Uterus (tissue), 3 donors: ENCODE measurements at regions not wholly inside any gene's neighbourhood (a gene's known extent, or its start where the extent isn't known, plus 50 kb on each side); places are given as distances from the start of the nearest gene placed in this dataset.

ENCODE experiments used
- DNase-seq, 2 donors: peaks; one replicate each; pipeline ENCODE4 v3.0.0-alpha.2; 2019 to 2020
- H3K27ac ChIP-seq, 2 donors: fragments of 200-600 bp; sonication (generic); 1 replicate in 1 of 2; 2 replicates in 1 of 2; pipeline ENCODE4 v1.5.1; 2016 to 2018
- H3K27me3 ChIP-seq, 2 donors: fragments of 200-600 bp; sonication (generic); one replicate each; pipeline ENCODE4 v1.5.1; 2018 to 2019; ENCODE audit warnings: control low read depth in 1 of 2
- H3K36me3 ChIP-seq, 2 donors: fragments of 200-600 bp; sonication (generic); one replicate each; pipeline ENCODE4 v1.5.1; 2019; ENCODE audit warnings: control low read depth in 1 of 2
- H3K4me1 ChIP-seq, 2 donors: fragments of 200-600 bp; sonication (generic); one replicate each; pipeline ENCODE4 v1.5.1; 2018 to 2019; ENCODE audit warnings: control low read depth in 1 of 2
- H3K4me3 ChIP-seq, 2 donors: fragments of 200-600 bp; sonication (generic); 1 replicate in 1 of 2; 2 replicates in 1 of 2; pipeline ENCODE4 v1.5.1; 2018 to 2019; ENCODE audit warnings: mild to moderate bottlenecking in 1 of 2
- H3K9me3 ChIP-seq, 2 donors: fragments of 200-600 bp; sonication (generic); one replicate each; pipeline ENCODE4 v1.5.1; 2019; ENCODE audit warnings: control low read depth in 1 of 2
- POLR2A ChIP-seq, 2 donors: fragments of 450-650 bp; IDR thresholded peaks; one replicate each; pipeline ENCODE4 v1.6.1; 2016; ENCODE audit warnings: antibody characterized with exemption in 2 of 2, mild to moderate bottlenecking in 1 of 2, moderate library complexity in 1 of 2
- intact Hi-C: fragments of 100-400 bp; cut with DNase I; formaldehyde crosslinking; loops from one replicate; pipeline ENCODE4 v1.15.1; 2023; ENCODE audit warnings: low total_unique reads
- TF ChIP-seq, protein P1 (sequence below), 4 experiments: fragments of 200-600 bp in 2 of 4; fragments of 450-650 bp in 2 of 4; sonication (generic) in 2 of 4; IDR thresholded peaks; one replicate each; pipeline ENCODE4 v1.5.1; 2016 to 2019; ENCODE audit warnings: antibody characterized with exemption in 4 of 4, mild to moderate bottlenecking in 2 of 4, moderate library complexity in 1 of 4
- donor health status: DM: yes; HTN: yes; CAD: no.

DNA sequence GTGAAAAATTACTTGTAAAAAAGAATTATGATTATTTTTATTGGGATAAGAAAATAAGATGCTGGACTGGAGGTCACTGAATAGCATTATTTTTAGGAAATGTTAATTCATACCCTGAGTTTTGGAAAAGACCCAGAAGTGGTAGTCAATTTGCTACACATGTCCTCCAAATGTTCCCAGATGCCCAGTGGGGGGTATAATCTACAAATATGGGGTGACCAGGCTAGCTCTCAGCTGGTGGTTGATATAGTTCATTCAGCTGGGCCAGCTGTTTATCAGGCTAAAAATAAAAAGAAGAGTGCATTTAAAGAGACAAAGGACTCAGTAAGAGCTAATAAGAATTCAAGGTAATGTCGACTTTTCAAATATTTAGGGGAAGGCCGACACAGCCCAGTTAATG lies 402.0 kb upstream of the GOLIM4 start:
- no peaks in the 10 kb centered on the region for H3K9me3 ChIP-seq
- intact Hi-C loops: no loop called here
- H3K27ac ChIP-seq: no peak overlapping the region
- no peaks in the 10 kb centered on the region for H3K27me3 ChIP-seq
- no peak overlapping the region for H3K4me3 ChIP-seq
- H3K4me1 ChIP-seq: no peaks in the 10 kb centered on the region
- no peak for DNase-seq
- TF ChIP-seq, protein P1, sequence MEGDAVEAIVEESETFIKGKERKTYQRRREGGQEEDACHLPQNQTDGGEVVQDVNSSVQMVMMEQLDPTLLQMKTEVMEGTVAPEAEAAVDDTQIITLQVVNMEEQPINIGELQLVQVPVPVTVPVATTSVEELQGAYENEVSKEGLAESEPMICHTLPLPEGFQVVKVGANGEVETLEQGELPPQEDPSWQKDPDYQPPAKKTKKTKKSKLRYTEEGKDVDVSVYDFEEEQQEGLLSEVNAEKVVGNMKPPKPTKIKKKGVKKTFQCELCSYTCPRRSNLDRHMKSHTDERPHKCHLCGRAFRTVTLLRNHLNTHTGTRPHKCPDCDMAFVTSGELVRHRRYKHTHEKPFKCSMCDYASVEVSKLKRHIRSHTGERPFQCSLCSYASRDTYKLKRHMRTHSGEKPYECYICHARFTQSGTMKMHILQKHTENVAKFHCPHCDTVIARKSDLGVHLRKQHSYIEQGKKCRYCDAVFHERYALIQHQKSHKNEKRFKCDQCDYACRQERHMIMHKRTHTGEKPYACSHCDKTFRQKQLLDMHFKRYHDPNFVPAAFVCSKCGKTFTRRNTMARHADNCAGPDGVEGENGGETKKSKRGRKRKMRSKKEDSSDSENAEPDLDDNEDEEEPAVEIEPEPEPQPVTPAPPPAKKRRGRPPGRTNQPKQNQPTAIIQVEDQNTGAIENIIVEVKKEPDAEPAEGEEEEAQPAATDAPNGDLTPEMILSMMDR (IDR thresholded peaks at IDR 0.05): no peak
- TF ChIP-seq POLR2A (IDR thresholded peaks at IDR 0.05): no peak
- H3K36me3 ChIP-seq: no peaks in the 10 kb centered on the region

DNA sequence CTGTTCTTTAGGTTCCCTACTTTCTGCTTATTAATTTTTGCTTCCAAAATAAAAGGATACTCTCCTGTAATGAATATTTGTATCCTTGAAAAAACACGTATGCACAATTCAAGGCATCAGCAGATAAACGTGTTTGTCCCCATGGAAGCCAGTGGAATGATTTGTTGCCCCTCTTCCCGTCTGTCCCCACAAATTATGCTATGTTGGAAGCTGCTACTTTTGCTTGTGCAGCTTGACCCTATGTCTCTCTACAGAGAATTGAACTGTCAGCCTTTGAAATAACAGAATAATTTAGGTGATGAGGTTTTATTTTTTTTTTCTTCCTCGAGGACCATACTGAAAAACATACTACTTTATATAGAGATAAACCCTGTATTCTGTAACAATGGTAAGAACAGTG lies 401.5 kb upstream of the GOLIM4 start:
- intact Hi-C loops: no loop called here
- TF ChIP-seq, protein P1 (IDR thresholded peaks at IDR 0.05): no peak
- no peak for TF ChIP-seq POLR2A (IDR thresholded peaks at IDR 0.05)
- Histone ChIP-seq H3K27me3 (no peaks in the 10 kb centered on the region), H3K27ac (no peak overlapping the region), H3K9me3 (no peaks in the 10 kb centered on the region), H3K4me3 (no peak overlapping the region), H3K4me1 (no peaks in the 10 kb centered on the region), H3K36me3 (no peaks in the 10 kb centered on the region)
- DNase-seq: no peak

DNA sequence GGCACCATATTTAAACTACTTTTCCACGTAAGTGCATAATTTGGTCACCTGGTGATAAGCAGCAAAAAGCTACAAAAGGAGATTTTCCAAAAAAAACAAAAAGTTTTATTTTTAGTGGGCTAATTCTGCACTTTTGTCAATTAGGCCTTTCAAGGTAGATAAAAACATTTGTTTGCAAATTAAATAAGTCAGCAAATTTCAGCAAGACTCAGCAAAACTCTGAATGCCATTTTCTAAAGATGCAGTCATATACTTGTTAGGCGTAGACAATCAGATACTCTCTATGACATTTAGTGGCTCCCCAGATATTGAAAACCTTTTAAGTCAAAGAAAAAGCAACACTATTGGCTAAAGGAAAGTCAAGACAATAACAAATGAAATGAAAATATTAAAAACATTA lies 400.2 kb upstream of the GOLIM4 start:
- Histone ChIP-seq H3K4me1 (no peaks in the 10 kb centered on the region), H3K9me3 (no peaks in the 10 kb centered on the region), H3K36me3 (no peaks in the 10 kb centered on the region), H3K4me3 (no peak overlapping the region), H3K27ac (no peak overlapping the region), H3K27me3 (no peaks in the 10 kb centered on the region)
- intact Hi-C loops: no loop called here
- no peak for DNase-seq
- TF ChIP-seq, protein P1 (IDR thresholded peaks at IDR 0.05): no peak
- no peak for TF ChIP-seq POLR2A (IDR thresholded peaks at IDR 0.05)

DNA sequence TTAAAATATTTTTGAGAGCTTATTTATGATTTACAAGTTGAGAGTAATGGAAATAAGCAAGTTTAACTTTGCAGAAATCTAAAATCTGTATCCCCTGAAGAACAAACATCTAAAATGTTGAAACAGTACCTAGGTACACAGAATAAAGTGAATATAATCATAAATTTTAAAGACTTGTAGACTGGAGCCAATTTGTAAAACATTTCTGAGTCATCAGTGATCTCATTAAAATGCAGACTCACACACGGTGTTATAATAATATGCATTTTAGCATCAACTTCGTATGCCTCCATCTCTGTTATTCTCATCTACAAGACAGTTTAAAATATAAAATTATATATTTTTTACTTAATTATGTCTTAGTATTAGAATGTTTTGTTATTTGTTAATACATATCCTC lies 399.5 kb upstream of the GOLIM4 start:
- H3K27ac ChIP-seq: no peak overlapping the region
- TF ChIP-seq POLR2A (IDR thresholded peaks at IDR 0.05): no peak
- TF ChIP-seq, protein P1 (IDR thresholded peaks at IDR 0.05): no peak
- H3K4me3 ChIP-seq: no peak overlapping the region
- no peaks in the 10 kb centered on the region for H3K27me3 ChIP-seq
- no peaks in the 10 kb centered on the region for H3K9me3 ChIP-seq
- H3K4me1 ChIP-seq: no peaks in the 10 kb centered on the region
- no peak for DNase-seq
- no peaks in the 10 kb centered on the region for H3K36me3 ChIP-seq
- intact Hi-C loops: no loop called here

DNA sequence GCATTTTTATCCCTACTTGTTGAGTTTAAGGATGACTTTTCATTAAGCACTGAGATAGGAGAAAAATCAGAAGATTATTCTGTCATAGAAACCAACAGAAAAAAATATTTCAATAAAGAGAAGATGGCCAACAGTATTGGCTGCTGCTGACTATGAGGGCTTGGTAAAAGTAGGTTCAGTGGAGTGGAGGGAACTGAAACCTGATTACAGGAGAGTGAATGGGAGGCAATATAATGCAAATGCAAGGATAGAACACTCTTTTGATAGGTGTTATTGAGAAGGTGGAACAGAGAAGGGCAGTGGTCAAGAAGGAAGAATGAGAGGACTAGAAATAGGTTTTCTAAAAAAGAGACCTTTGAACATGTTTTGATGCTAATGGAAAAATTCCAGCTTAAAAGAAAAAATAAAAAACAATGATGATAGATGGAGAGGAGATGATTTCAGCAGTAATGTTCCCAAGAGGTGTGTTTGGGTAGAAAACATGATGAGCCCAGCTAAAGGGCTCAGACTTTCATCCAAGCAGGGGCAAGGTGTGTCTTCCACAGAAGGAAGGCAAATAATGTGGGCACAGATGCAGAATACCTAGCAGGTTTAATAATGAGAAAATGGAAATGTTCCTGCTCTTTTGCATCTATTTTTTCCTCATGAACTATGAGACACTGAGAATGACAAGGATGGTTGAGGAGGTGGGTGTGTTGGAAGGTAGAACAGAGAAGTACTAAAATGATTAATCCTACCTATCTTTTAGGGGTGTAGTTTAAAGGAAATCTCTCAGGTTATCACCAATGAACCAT lies 397.9 kb upstream of the GOLIM4 start:
- Histone ChIP-seq H3K9me3 (no peaks in the 10 kb centered on the region), H3K4me3 (no peak overlapping the region), H3K27ac (no peak overlapping the region), H3K36me3 (no peaks in the 10 kb centered on the region), H3K27me3 (no peaks in the 10 kb centered on the region), H3K4me1 (no peaks in the 10 kb centered on the region)
- no peak for TF ChIP-seq POLR2A (IDR thresholded peaks at IDR 0.05)
- TF ChIP-seq, protein P1 (IDR thresholded peaks at IDR 0.05): no peak
- DNase-seq: no peak
- intact Hi-C loops: no loop called here
